Prostate gland (tissue), 2 donors: ENCODE measurements at regions not wholly inside any gene's neighbourhood (a gene's known extent, or its start where the extent isn't known, plus 50 kb on each side); places are given as distances from the start of the nearest gene placed in this dataset.

Experiments used
- DNase-seq: peaks from one replicate; pipeline ENCODE4 v3.0.0-alpha.2; 2019; ENCODE audit warnings: low spot score
- H3K27ac ChIP-seq, 2 donors: fragments of 200-600 bp; sonication (generic); 2 replicates each; pipeline ENCODE4 v1.5.1; 2017 to 2019
- H3K27me3 ChIP-seq: fragments of 200-600 bp; sonication (generic); replicated peaks from 2 replicates; pipeline ENCODE4 v1.5.1; 2019; ENCODE audit not compliant: insufficient read depth
- H3K36me3 ChIP-seq, 2 donors: fragments of 200-600 bp; sonication (generic); 1 replicate in 1 of 2; 2 replicates in 1 of 2; pipeline versions ENCODE4 v1.5.1 to v1.8.1; 2017 to 2019
- H3K4me1 ChIP-seq: fragments of 200-600 bp; sonication (generic); replicated peaks from 2 replicates; pipeline ENCODE4 v1.5.1; 2019
- H3K4me3 ChIP-seq, 2 donors: fragments of 200-600 bp; sonication (generic); 2 replicates each; pipeline ENCODE4 v1.5.1; 2017 to 2019
- H3K9me3 ChIP-seq: fragments of 200-600 bp; sonication (generic); 2 replicates; pipeline ENCODE4 v1.5.1; 2017
- CTCF ChIP-seq, 4 experiments: fragments of 200-600 bp in 2 of 4; fragments of 450-650 bp in 2 of 4; sonication (generic) in 2 of 4; IDR thresholded peaks; 1 replicate in 3 of 4; 2 replicates in 1 of 4; pipeline ENCODE4 v1.5.1; 2016 to 2019; ENCODE audit warnings: antibody characterized with exemption in 4 of 4, mild to moderate bottlenecking in 2 of 4, moderate library complexity in 2 of 4
- POLR2A ChIP-seq: fragments of 450-650 bp; IDR thresholded peaks from one replicate; pipeline ENCODE4 v1.6.1; 2016; ENCODE audit warnings: antibody characterized with exemption, mild to moderate bottlenecking
- POLR2AphosphoS5 ChIP-seq: sonication (generic); formaldehyde crosslinking; IDR thresholded peaks from one replicate; pipeline ENCODE4 v1.6.1; 2017; ENCODE audit warnings: antibody characterized with exemption
- WGBS: methylation state at CpG from one replicate; pipeline ENCODE4 v1.1.5; 2018; 5-methylcytosine and 5-hydroxymethylcytosine counted together
- intact Hi-C: fragments of 100-400 bp; cut with DNase I; formaldehyde crosslinking; loops from one replicate; pipeline ENCODE4 v1.14.2; 2022

DNA sequence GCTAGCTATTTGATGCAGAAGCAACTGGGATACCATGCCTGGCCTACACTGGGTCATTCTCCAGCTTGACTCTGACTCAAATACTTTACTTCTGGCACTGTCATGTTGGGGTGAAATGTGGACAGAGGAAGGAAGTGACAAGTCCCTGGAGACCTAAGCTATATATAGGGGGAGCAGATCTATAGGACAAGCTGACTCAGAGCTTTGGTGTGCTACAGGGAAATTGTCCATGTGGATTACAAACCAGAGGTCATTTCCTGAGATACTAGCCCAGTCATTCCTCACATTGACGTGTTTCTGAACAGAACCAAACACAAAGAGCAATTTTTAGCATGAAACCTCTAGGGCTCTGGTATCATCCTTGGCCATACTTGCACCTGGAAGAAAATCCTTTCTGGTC is 531.6 kb upstream of the CLINT1 start:
- no peak for DNase-seq
- intact Hi-C loops: no loop called here
- no peaks in the 10 kb centered on the region for H3K36me3 ChIP-seq
- no peak overlapping the region for H3K27ac ChIP-seq
- no peaks in the 10 kb centered on the region for H3K4me1 ChIP-seq
- H3K4me3 ChIP-seq: no peak overlapping the region
- no peaks in the 10 kb centered on the region for H3K27me3 ChIP-seq
- 86% methylated on average over 1 of the region's 1 CpG for WGBS
- TF ChIP-seq POLR2A (no peak), CTCF (IDR thresholded peaks at IDR 0.05) (no peak), POLR2AphosphoS5 (no peak)
- no peaks in the 10 kb centered on the region for H3K9me3 ChIP-seq

- intact Hi-C loops: no loop called here
- no peaks in the 10 kb centered on the region for H3K4me1 ChIP-seq
- H3K9me3 ChIP-seq: no peaks in the 10 kb centered on the region
- H3K27ac ChIP-seq: no peak overlapping the region
- WGBS: 87% methylated on average over 4 of the region's 4 CpGs
- no peaks in the 10 kb centered on the region for H3K36me3 ChIP-seq
- H3K4me3 ChIP-seq: no peak overlapping the region
- TF ChIP-seq POLR2AphosphoS5: no peak
- no peak for TF ChIP-seq CTCF (IDR thresholded peaks at IDR 0.05)
- no peak for TF ChIP-seq POLR2A
- no peak for DNase-seq
- no peaks in the 10 kb centered on the region for H3K27me3 ChIP-seq
Measured at GRCh38 chr5:158389786-158390185, 530.8 kb upstream of the CLINT1 start.

DNA sequence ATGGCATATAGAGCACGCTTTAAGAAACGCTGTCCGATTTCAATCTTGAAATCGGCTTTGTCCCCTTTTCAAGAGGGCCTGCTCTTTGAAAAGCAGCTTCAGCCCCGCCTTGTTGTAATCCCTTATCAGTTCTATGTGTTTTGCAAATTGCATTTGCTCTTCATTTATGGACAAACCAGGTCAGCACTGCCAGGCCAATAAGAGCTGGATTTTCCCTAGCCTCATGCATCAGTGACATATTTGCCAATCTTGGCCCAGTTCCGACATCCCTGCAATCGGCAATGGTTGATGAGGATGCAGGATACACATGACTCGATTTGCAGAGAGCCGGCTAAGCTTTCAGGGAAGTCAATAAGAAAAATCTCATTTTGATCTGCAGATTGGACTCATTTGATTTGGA is 529.1 kb upstream of the CLINT1 start:
- DNase-seq: no peak
- H3K9me3 ChIP-seq: no peaks in the 10 kb centered on the region
- no peak overlapping the region for H3K27ac ChIP-seq
- no peaks in the 10 kb centered on the region for H3K36me3 ChIP-seq
- WGBS: 87% methylated on average over 9 of the region's 9 CpGs
- H3K4me1 ChIP-seq: no peaks in the 10 kb centered on the region
- TF ChIP-seq POLR2AphosphoS5 (no peak), POLR2A (no peak), CTCF (IDR thresholded peaks at IDR 0.05) (no peak)
- no peaks in the 10 kb centered on the region for H3K27me3 ChIP-seq
- intact Hi-C loops: no loop called here
- no peak overlapping the region for H3K4me3 ChIP-seq

GRCh38 chr5:158387499-158387898 is 528.6 kb upstream of the CLINT1 start:
- no peaks in the 10 kb centered on the region for H3K27me3 ChIP-seq
- H3K9me3 ChIP-seq: no peaks in the 10 kb centered on the region
- 70% methylated on average over 1 of the region's 1 CpG for whole genome bisulfite sequencing
- no peak for TF ChIP-seq CTCF (IDR thresholded peaks at IDR 0.05)
- TF ChIP-seq POLR2AphosphoS5: no peak
- TF ChIP-seq POLR2A: no peak
- intact Hi-C loops: no loop called here
- no peak for DNase-seq
- no peaks in the 10 kb centered on the region for H3K4me1 ChIP-seq
- H3K27ac ChIP-seq: no peak overlapping the region
- no peak overlapping the region for H3K4me3 ChIP-seq
- H3K36me3 ChIP-seq: no peaks in the 10 kb centered on the region

DNA sequence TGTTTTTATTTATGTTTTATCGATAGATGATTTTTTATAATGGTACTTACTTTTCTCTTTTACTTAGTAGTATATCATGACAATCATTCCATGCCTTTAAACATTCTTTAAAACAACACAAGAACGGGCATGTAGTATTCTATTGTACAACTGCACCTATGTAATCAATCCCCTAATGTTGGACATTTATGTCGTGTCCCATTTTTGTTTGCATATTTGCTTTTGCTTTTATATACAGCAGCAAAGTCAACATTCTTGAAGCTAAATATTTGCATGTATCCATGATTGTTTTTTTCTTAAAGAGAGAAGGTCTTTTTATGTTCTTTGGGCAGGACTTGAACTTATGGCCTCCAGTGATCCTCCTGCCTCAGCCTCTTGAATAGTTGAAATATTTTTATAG is 527.0 kb upstream of the CLINT1 start:
- no peaks in the 10 kb centered on the region for H3K9me3 ChIP-seq
- no peak overlapping the region for H3K27ac ChIP-seq
- no peaks in the 10 kb centered on the region for H3K36me3 ChIP-seq
- no peak overlapping the region for H3K4me3 ChIP-seq
- no peaks in the 10 kb centered on the region for H3K4me1 ChIP-seq
- TF ChIP-seq POLR2A (no peak), CTCF (IDR thresholded peaks at IDR 0.05) (no peak), POLR2AphosphoS5 (no peak)
- 50% methylated on average over 3 of the region's 3 CpGs for WGBS
- intact Hi-C loops: no loop called here
- DNase-seq: no peak
- no peaks in the 10 kb centered on the region for H3K27me3 ChIP-seq
